ENCODE measurements at regions not wholly inside any gene's neighbourhood (a gene's known extent, or its start where the extent isn't known, plus 50 kb on each side); places are given as distances from the start of the nearest gene placed in this dataset.

- TF ChIP-seq CREB5 (CRISPR knock-in tag; IDR thresholded peaks at IDR 0.05; ENCODE audit: low read depth) (no peak), CSRNP3 (CRISPR knock-in tag; IDR thresholded peaks at IDR 0.05) (no peak), SNAI2 (CRISPR knock-in tag; IDR thresholded peaks at IDR 0.05) (no peak), RARB (CRISPR knock-in tag; IDR thresholded peaks at IDR 0.05) (no peak), CSDC2 (CRISPR knock-in tag; IDR thresholded peaks at IDR 0.05) (no peak), PATZ1 (CRISPR knock-in tag; IDR thresholded peaks at IDR 0.05; ENCODE audit: borderline replicate concordance) (no peak), ZNF8 (CRISPR knock-in tag; IDR thresholded peaks at IDR 0.05) (no peak), ZFP30 (CRISPR knock-in tag; IDR thresholded peaks at IDR 0.05) (no peak)
- no peak for ATAC-seq
These were observed 1236.6 kb downstream of the MAT2B start for GRCh38 chr5:164742025-164742424.

- TF ChIP-seq CREB5 (CRISPR knock-in tag; IDR thresholded peaks at IDR 0.05; ENCODE audit: low read depth) (no peak), RARB (CRISPR knock-in tag; IDR thresholded peaks at IDR 0.05) (no peak), ZNF70 (CRISPR knock-in tag; IDR thresholded peaks at IDR 0.05) (no peak), CSDC2 (CRISPR knock-in tag; IDR thresholded peaks at IDR 0.05) (no peak)
These were observed 1241.3 kb downstream of the MAT2B start for GRCh38 chr5:164746723-164747122.

GRCh38 chr5:164747371-164747770, 1242.0 kb downstream of the MAT2B start:
- TF ChIP-seq ESRRG (CRISPR knock-in tag; IDR thresholded peaks at IDR 0.05) (no peak), SNAI2 (CRISPR knock-in tag; IDR thresholded peaks at IDR 0.05) (no peak)
- ATAC-seq = no peak

More at GRCh38 chr5:164746723-164747122, 1241.3 kb downstream of the MAT2B start:
- no peak for ATAC-seq

GRCh38 chr5:164748861-164749260, 1243.4 kb downstream of the MAT2B start:
- no peak for ATAC-seq
- no peak for TF ChIP-seq RARB (CRISPR knock-in tag; IDR thresholded peaks at IDR 0.05)
- TF ChIP-seq PATZ1 (CRISPR knock-in tag; IDR thresholded peaks at IDR 0.05; ENCODE audit: borderline replicate concordance) = no peak
- TF ChIP-seq ZNF8 (CRISPR knock-in tag; IDR thresholded peaks at IDR 0.05) = no peak
- no peak for TF ChIP-seq ESRRG (CRISPR knock-in tag; IDR thresholded peaks at IDR 0.05)
- TF ChIP-seq PPARA (CRISPR knock-in tag; IDR thresholded peaks at IDR 0.05; ENCODE audit: borderline replicate concordance) = no peak
- no peak for TF ChIP-seq CREB5 (CRISPR knock-in tag; IDR thresholded peaks at IDR 0.05; ENCODE audit: low read depth)
- TF ChIP-seq TOX (CRISPR knock-in tag; IDR thresholded peaks at IDR 0.05; ENCODE audit: borderline replicate concordance) = no peak
- no peak for TF ChIP-seq CSDC2 (CRISPR knock-in tag; IDR thresholded peaks at IDR 0.05)
- no peak for TF ChIP-seq CSRNP3 (CRISPR knock-in tag; IDR thresholded peaks at IDR 0.05)

- ATAC-seq = no peak
- TF ChIP-seq ZC3H10 (CRISPR knock-in tag; IDR thresholded peaks at IDR 0.05) (no peak), BACH2 (CRISPR knock-in tag; IDR thresholded peaks at IDR 0.05; ENCODE audit: borderline replicate concordance) (no peak), ZNF70 (CRISPR knock-in tag; IDR thresholded peaks at IDR 0.05) (no peak), CSRNP3 (CRISPR knock-in tag; IDR thresholded peaks at IDR 0.05) (no peak), TOX (CRISPR knock-in tag; IDR thresholded peaks at IDR 0.05; ENCODE audit: borderline replicate concordance) (no peak), PPARA (CRISPR knock-in tag; IDR thresholded peaks at IDR 0.05; ENCODE audit: borderline replicate concordance) (no peak), ZNF565 (CRISPR knock-in tag; conservative IDR thresholded peaks at IDR 0.05; ENCODE audit: low read depth) (no peak), TCF4 (CRISPR knock-in tag; IDR thresholded peaks at IDR 0.05; ENCODE audit: borderline replicate concordance) (no peak), ZFP30 (CRISPR knock-in tag; IDR thresholded peaks at IDR 0.05) (no peak), ISL1 (CRISPR knock-in tag; IDR thresholded peaks at IDR 0.05) (no peak), OSR1 (CRISPR knock-in tag; IDR thresholded peaks at IDR 0.05) (no peak), SNAI2 (CRISPR knock-in tag; IDR thresholded peaks at IDR 0.05) (no peak)
These were observed 1248.0 kb downstream of the MAT2B start for GRCh38 chr5:164753434-164753833.

All from SK-N-SH treated with all-trans-retinoic acid at 6 μM for 48 hours (cell line).